Neural crest cell (in vitro differentiated cells): ENCODE measurements at regions not wholly inside any gene's neighbourhood (a gene's known extent, or its start where the extent isn't known, plus 50 kb on each side); places are given as distances from the start of the nearest gene placed in this dataset.

ENCODE experiments used
- DNase-seq: peaks from one replicate; pipeline ENCODE4 v3.0.0; 2021; ENCODE audit warnings: low read depth, mixed read lengths, low spot score
- H3K27ac Mint-ChIP-seq: one replicate; pipeline ENCODE4 v1.8.0; 2021; ENCODE audit warnings: mild to moderate bottlenecking, mixed read lengths; ENCODE audit not compliant: unreplicated experiment
- H3K27me3 Mint-ChIP-seq: 2 replicates; pipeline ENCODE4 v1.8.0; 2021; ENCODE audit warnings: low read depth, mild to moderate bottlenecking, mixed read lengths
- H3K36me3 Mint-ChIP-seq: 2 replicates; pipeline ENCODE4 v1.8.0; 2021; ENCODE audit warnings: low read depth, mild to moderate bottlenecking, mixed read lengths
- H3K4me1 Mint-ChIP-seq: 2 replicates; pipeline ENCODE4 v1.8.0; 2021; ENCODE audit warnings: mixed read lengths
- H3K4me3 Mint-ChIP-seq: one replicate; pipeline ENCODE4 v1.8.0; 2021; ENCODE audit warnings: mild to moderate bottlenecking, mixed read lengths
- H3K9me3 Mint-ChIP-seq: 2 replicates; pipeline ENCODE4 v1.8.0; 2021; ENCODE audit warnings: mixed read lengths
- CTCF ChIP-seq: fragments of 200-600 bp; sonication (generic); conservative IDR thresholded peaks from 2 replicates; pipeline ENCODE4 v1.5.0; 2021; ENCODE audit warnings: antibody characterized with exemption, mild to moderate bottlenecking

- peaks cover 4% of the 10 kb centered on the region for H3K4me1 Mint-ChIP-seq
- DNase-seq = no peak
- no peaks in the 10 kb centered on the region for H3K27me3 Mint-ChIP-seq
- H3K9me3 Mint-ChIP-seq = peaks cover 3% of the 10 kb centered on the region
- no peak overlapping the region for H3K27ac Mint-ChIP-seq
- TF ChIP-seq CTCF = no peak
- H3K4me3 Mint-ChIP-seq = no peak overlapping the region
- no peaks in the 10 kb centered on the region for H3K36me3 Mint-ChIP-seq
Measured at GRCh38 chr15:57777003-57777402, 70.5 kb downstream of the POLR2M start.

- peaks cover 3% of the 10 kb centered on the region for H3K9me3 Mint-ChIP-seq
- H3K4me3 Mint-ChIP-seq = no peak overlapping the region
Measured at GRCh38 chr15:57780471-57780870, 74.0 kb downstream of the POLR2M start.

GRCh38 chr15:57782731-57783130 lies 76.2 kb downstream of the POLR2M start:
- H3K4me1 Mint-ChIP-seq = no peaks in the 10 kb centered on the region
- H3K9me3 Mint-ChIP-seq = peaks cover 3% of the 10 kb centered on the region
- H3K4me3 Mint-ChIP-seq = no peak overlapping the region
- H3K27ac Mint-ChIP-seq = no peak overlapping the region
- no peak for TF ChIP-seq CTCF
- no peaks in the 10 kb centered on the region for H3K27me3 Mint-ChIP-seq
- H3K36me3 Mint-ChIP-seq = no peaks in the 10 kb centered on the region
- DNase-seq = no peak

More at GRCh38 chr15:57780471-57780870, 74.0 kb downstream of the POLR2M start:
- H3K27ac Mint-ChIP-seq = no peak overlapping the region
- H3K36me3 Mint-ChIP-seq = no peaks in the 10 kb centered on the region
- no peak for DNase-seq
- no peaks in the 10 kb centered on the region for H3K27me3 Mint-ChIP-seq
- TF ChIP-seq CTCF = no peak
- H3K4me1 Mint-ChIP-seq = peaks cover 4% of the 10 kb centered on the region

- Mint-ChIP-seq H3K4me3 (no peak overlapping the region), H3K27ac (peak overlapping the region; percentile 65), H3K36me3 (no peaks in the 10 kb centered on the region), H3K27me3 (peaks cover 3% of the 10 kb centered on the region), H3K4me1 (no peaks in the 10 kb centered on the region), H3K9me3 (no peaks in the 10 kb centered on the region)
- TF ChIP-seq CTCF = no peak
- no peak for DNase-seq
Measured at GRCh38 chr15:57784081-57784511, 77.6 kb downstream of the POLR2M start.

GRCh38 chr15:57785039-57785438 lies 78.5 kb downstream of the POLR2M start:
- H3K4me3 Mint-ChIP-seq = no peak overlapping the region
- TF ChIP-seq CTCF = no peak
- H3K4me1 Mint-ChIP-seq = no peaks in the 10 kb centered on the region
- H3K27ac Mint-ChIP-seq = no peak overlapping the region
- no peaks in the 10 kb centered on the region for H3K9me3 Mint-ChIP-seq
- no peak for DNase-seq
- peaks cover 3% of the 10 kb centered on the region for H3K27me3 Mint-ChIP-seq
- H3K36me3 Mint-ChIP-seq = no peaks in the 10 kb centered on the region

GRCh38 chr15:57785959-57786358 lies 79.4 kb downstream of the POLR2M start:
- H3K4me3 Mint-ChIP-seq = no peak overlapping the region
- H3K4me1 Mint-ChIP-seq = no peaks in the 10 kb centered on the region
- H3K9me3 Mint-ChIP-seq = no peaks in the 10 kb centered on the region
- no peaks in the 10 kb centered on the region for H3K36me3 Mint-ChIP-seq
- peaks cover 5% of the 10 kb centered on the region for H3K27me3 Mint-ChIP-seq
- DNase-seq = no peak
- TF ChIP-seq CTCF = no peak
- no peak overlapping the region for H3K27ac Mint-ChIP-seq
